ENCODE measurements at regions not wholly inside any gene's neighbourhood (a gene's known extent, or its start where the extent isn't known, plus 50 kb on each side); places are given as distances from the start of the nearest gene placed in this dataset.

- Histone ChIP-seq H3K4me2 (ENCODE audit: low read depth, low read length) (no peak overlapping the region), H3K9ac (ENCODE audit: insufficient read depth, low read depth, low read length) (no peak overlapping the region), H3K27me3 (ENCODE audit: control insufficient read depth in 1 of 2, insufficient read depth in 2 of 2, low read length in 2 of 2) (no peaks in the 10 kb centered on the region), H2AFZ (ENCODE audit: low read length) (no peak overlapping the region), H3K9me3 (ENCODE audit: low read length) (no peaks in the 10 kb centered on the region), H3K27ac (ENCODE audit: extremely low read length, insufficient read depth, low read length) (no peak overlapping the region), H3K79me2 (ENCODE audit: insufficient read depth, low read length) (no peaks in the 10 kb centered on the region), H3K4me3 (replicated peaks in 1 of 3; ENCODE audit: insufficient read depth in 1 of 3, low read depth in 2 of 3, low read length in 3 of 3) (no peak overlapping the region), H3K36me3 (replicated peaks in 1 of 2; ENCODE audit: control insufficient read depth in 1 of 2, insufficient read depth in 2 of 2, low read length in 2 of 2) (no peaks in the 10 kb centered on the region), H3K4me1 (ENCODE audit: insufficient read depth, low read length) (peaks cover 11% of the 10 kb centered on the region), H4K20me1 (ENCODE audit: insufficient read depth, low read length) (no peaks in the 10 kb centered on the region)
- CTCF ChIA-PET (ENCODE audit: low intra/inter-chr PET ratio, low total read pairs): no interaction called here
- DNase-seq (ENCODE audit: low spot score) (no peak), FAIRE-seq (no peak), ATAC-seq (no peak)
- intact Hi-C loops (cut with micrococcal nuclease; ENCODE audit: unreplicated experiment) (no loop called here), in situ Hi-C loops (cut with HindIII; ENCODE audit: extremely low pct_ligation_motif_present, low pct_unique_long_range_greater_than_20kb) (loop anchor here (25.0 kb wide), 1 partner anchor 104 kb away; no protein-coding TSS in a partner anchor)
- 39% methylated on average over 5 of the region's 5 CpGs for WGBS (ENCODE audit: low lambda C conversion rate)
- TF ChIP-seq HINFP (CRISPR knock-in tag; IDR thresholded peaks at IDR 0.05; ENCODE audit: low read depth) (no peak), ZNF746 (CRISPR knock-in tag; IDR thresholded peaks at IDR 0.05) (no peak), GABPA (IDR thresholded peaks at IDR 0.05; ENCODE audit: low read depth, low read length) (no peak), GABPA (CRISPR knock-in tag; IDR thresholded peaks at IDR 0.05; ENCODE audit: low read depth) (no peak), HNF4G (IDR thresholded peaks at IDR 0.05; ENCODE audit: borderline replicate concordance, low read depth, low read length) (no peak), HNF4G (CRISPR knock-in tag; IDR thresholded peaks at IDR 0.05; ENCODE audit: borderline replicate concordance, low read depth) (no peak), ISL2 (CRISPR knock-in tag; IDR thresholded peaks at IDR 0.05) (no peak), TBP (CRISPR knock-in tag; IDR thresholded peaks at IDR 0.05) (no peak), MAX (IDR thresholded peaks at IDR 0.05) (no peak), PBX2 (CRISPR knock-in tag; IDR thresholded peaks at IDR 0.05) (no peak)
- TF ChIP-seq, protein P1, sequence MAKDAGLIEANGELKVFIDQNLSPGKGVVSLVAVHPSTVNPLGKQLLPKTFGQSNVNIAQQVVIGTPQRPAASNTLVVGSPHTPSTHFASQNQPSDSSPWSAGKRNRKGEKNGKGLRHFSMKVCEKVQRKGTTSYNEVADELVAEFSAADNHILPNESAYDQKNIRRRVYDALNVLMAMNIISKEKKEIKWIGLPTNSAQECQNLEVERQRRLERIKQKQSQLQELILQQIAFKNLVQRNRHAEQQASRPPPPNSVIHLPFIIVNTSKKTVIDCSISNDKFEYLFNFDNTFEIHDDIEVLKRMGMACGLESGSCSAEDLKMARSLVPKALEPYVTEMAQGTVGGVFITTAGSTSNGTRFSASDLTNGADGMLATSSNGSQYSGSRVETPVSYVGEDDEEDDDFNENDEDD (CRISPR knock-in tag; IDR thresholded peaks at IDR 0.05; ENCODE audit: borderline replicate concordance): no peak
- POLR2A ChIA-PET: no interaction called here
- BruUV-seq (replicated peaks): no TSS peak
Observed at GRCh38 chr18:3383381-3383915, 66.5 kb upstream of the TGIF1 start.
